Lung (tissue), 11 donors: ENCODE measurements at regions not wholly inside any gene's neighbourhood (a gene's known extent, or its start where the extent isn't known, plus 50 kb on each side); places are given as distances from the start of the nearest gene placed in this dataset.

ENCODE experiments used
- ATAC-seq: fragments of 200-7000 bp; cut with Tn5 transposase; one replicate; pipeline ENCODE4 v1.9.1; 2020; ENCODE audit warnings: moderate number of reproducible peaks; ENCODE audit not compliant: insufficient read depth, low FRiP score
- DNase-seq, 3 donors: peaks; one replicate each; pipeline ENCODE4 v3.0.0-alpha.2; 2013 to 2017
- H3K27ac ChIP-seq, 2 donors: one replicate each; pipeline ENCODE4 v1.5.1; 2013; ENCODE audit warnings: mild to moderate bottlenecking in 2 of 2, moderate library complexity in 2 of 2, control low read depth in 1 of 2, inconsistent platforms in 1 of 2, low read depth in 1 of 2, low read length in 1 of 2
- H3K27me3 ChIP-seq, 3 donors: one replicate each; pipeline ENCODE4 v1.5.1; 2013; ENCODE audit warnings: low read length in 2 of 3; ENCODE audit not compliant: control insufficient read depth in 3 of 3, insufficient read depth in 3 of 3
- H3K36me3 ChIP-seq, 4 donors: one replicate each; pipeline ENCODE4 v1.5.1; 2013; ENCODE audit warnings: low read length in 4 of 4, mild to moderate bottlenecking in 1 of 4, moderate library complexity in 1 of 4; ENCODE audit not compliant: control insufficient read depth in 4 of 4, insufficient read depth in 4 of 4
- H3K4me1 ChIP-seq, 5 donors: one replicate each; pipeline ENCODE4 v1.5.1; 2013; ENCODE audit warnings: low read length in 5 of 5, mild to moderate bottlenecking in 2 of 5, moderate library complexity in 1 of 5; ENCODE audit not compliant: control insufficient read depth in 5 of 5, insufficient read depth in 5 of 5
- H3K4me3 ChIP-seq: one replicate; pipeline ENCODE4 v1.5.1; 2013; ENCODE audit warnings: mild to moderate bottlenecking, control low read depth, moderate library complexity
- H3K9ac ChIP-seq, 2 donors: one replicate each; pipeline ENCODE4 v1.5.1; 2013; ENCODE audit warnings: low read length in 2 of 2, control low read depth in 1 of 2; ENCODE audit not compliant: insufficient read depth in 1 of 2
- H3K9me3 ChIP-seq, 4 donors: one replicate each; pipeline ENCODE4 v1.5.1; 2013; ENCODE audit warnings: low read length in 3 of 4, mild to moderate bottlenecking in 1 of 4, moderate library complexity in 1 of 4; ENCODE audit not compliant: control insufficient read depth in 4 of 4, insufficient read depth in 3 of 4
- CTCF ChIP-seq: IDR thresholded peaks from 2 replicates; pipeline ENCODE4 v1.5.1; 2012; ENCODE audit warnings: mild to moderate bottlenecking; ENCODE audit errors: control extremely low read depth, extremely low read depth
- WGBS, 2 donors: extraction: QIAGEN DNeasy Blood & Tissue Kit; methylation state at CpG; one replicate each; pipeline ENCODE4 v1.1.7; 2013; 5-methylcytosine and 5-hydroxymethylcytosine counted together
- donor health status: control.
- donor health status: control.
- donor health status: Bipolar disorder and iron deficiency.
- donor health status: healthy.
- donor health status: DM: yes; HTN: yes; CAD: no.

- Histone ChIP-seq H3K4me3 (no peak overlapping the region), H3K9ac (no peak overlapping the region), H3K9me3 (peaks cover 0 to 8% (median 2%) of the 10 kb centered on the region in 4 donors), H3K4me1 (no peaks in the 10 kb centered on the region), H3K36me3 (no peaks in the 10 kb centered on the region), H3K27ac (no peak overlapping the region), H3K27me3 (peaks cover 0 to 4% (median 0%) of the 10 kb centered on the region in 3 donors)
- no peak for ATAC-seq
- no peak for TF ChIP-seq CTCF
- WGBS, 2 donors = 86 to 91% methylated on average over 5 of the region's 5 CpGs
- DNase-seq = no peak
These were observed 223.3 kb upstream of the NFE2L3 start for GRCh38 chr7:25928549-25929330.

GRCh38 chr7:25929448-25929847 is 222.6 kb upstream of the NFE2L3 start:
- no peak overlapping the region for H3K27ac ChIP-seq
- DNase-seq (no peak), ATAC-seq (no peak)
- H3K9ac ChIP-seq = no peak overlapping the region
- H3K4me1 ChIP-seq = no peaks in the 10 kb centered on the region
- WGBS, 2 donors = 89 to 95% methylated on average over 5 of the region's 5 CpGs
- H3K27me3 ChIP-seq = peaks cover 0 to 4% (median 0%) of the 10 kb centered on the region in 3 donors
- no peak overlapping the region for H3K4me3 ChIP-seq
- peaks cover 0 to 15% (median 4%) of the 10 kb centered on the region in 4 donors for H3K9me3 ChIP-seq
- no peak for TF ChIP-seq CTCF
- H3K36me3 ChIP-seq = no peaks in the 10 kb centered on the region

DNA sequence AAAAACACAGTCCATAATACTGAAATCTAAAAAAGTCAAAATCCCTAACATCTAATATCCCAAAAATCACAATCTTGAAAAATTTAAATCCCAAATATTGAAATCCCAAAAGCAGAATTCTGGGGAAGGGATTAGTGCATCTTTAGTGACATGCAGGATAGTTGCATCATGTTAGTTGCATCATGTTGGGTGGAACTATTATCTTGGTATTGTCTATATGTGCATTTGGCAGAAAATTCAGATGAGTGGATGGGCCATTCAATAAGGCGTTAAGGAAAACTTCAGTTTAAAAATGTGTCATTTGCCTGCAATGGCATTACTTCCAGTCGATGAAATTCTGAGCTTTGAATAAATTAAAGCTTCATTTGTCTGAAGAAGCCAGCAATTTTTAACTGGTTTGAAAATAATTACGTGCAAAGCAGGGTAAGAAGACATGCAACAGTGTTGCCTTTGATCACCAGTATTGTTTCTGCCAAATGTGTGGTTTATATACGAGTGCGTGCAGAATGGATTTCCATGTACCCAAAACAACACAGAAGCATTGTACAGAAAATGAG is 221.4 kb upstream of the NFE2L3 start:
- ATAC-seq = no peak

More for the DNA sequence above, 221.4 kb upstream of the NFE2L3 start:
- peaks cover 0 to 15% (median 4%) of the 10 kb centered on the region in 4 donors for H3K9me3 ChIP-seq
- H3K9ac ChIP-seq = no peak overlapping the region
- no peaks in the 10 kb centered on the region for H3K36me3 ChIP-seq
- H3K4me1 ChIP-seq = no peaks in the 10 kb centered on the region
- no peak for TF ChIP-seq CTCF
- H3K27me3 ChIP-seq = peaks cover 0 to 4% (median 0%) of the 10 kb centered on the region in 3 donors
- no peak overlapping the region for H3K4me3 ChIP-seq
- no peak for DNase-seq
- H3K27ac ChIP-seq = no peak overlapping the region
- 93% methylated on average over 5 of the region's 5 CpGs for WGBS, 2 donors
